OCI-LY3 (cell line): ENCODE measurements at regions not wholly inside any gene's neighbourhood (a gene's known extent, or its start where the extent isn't known, plus 50 kb on each side); places are given as distances from the start of the nearest gene placed in this dataset.
"Not testable (repeated sequence)": the region's sequence is repeated elsewhere in the genome, so short reads cannot be mapped to it uniquely, and the experiment has no call there.

Source experiments
- H2AFZ ChIP-seq: fragments of 200-600, 300-600 bp; shearing (Covaris generic); 2 replicates; pipeline ENCODE4 v1.6.0; 2014; ENCODE audit warnings: antibody characterized with exemption, low read depth, low read length
- H3K27ac ChIP-seq: fragments of 200-600, 300-600 bp; sonication (generic); 2 replicates; pipeline ENCODE4 v1.5.1; 2014; ENCODE audit warnings: mild to moderate bottlenecking, low read length, moderate library complexity, mixed read lengths
- H3K27me3 ChIP-seq: fragments of 200-600, 300-600 bp; sonication (generic); 2 replicates; pipeline ENCODE4 v1.6.1; 2014; ENCODE audit warnings: low read depth, low read length, mixed read lengths
- H3K36me3 ChIP-seq: fragments of 200-600, 300-600 bp; sonication (generic); replicated peaks from 2 replicates; pipeline ENCODE3; 2014; ENCODE audit warnings: low read depth, low read length, mixed read lengths
- H3K4me1 ChIP-seq: fragments of 300-600, 200-600 bp; sonication (generic); 2 replicates; pipeline ENCODE4 v1.6.1; 2014; ENCODE audit warnings: low read length, mixed read lengths
- H3K4me2 ChIP-seq: fragments of 200-600, 300-600 bp; sonication (generic); 2 replicates; pipeline ENCODE4 v1.6.1; 2014; ENCODE audit warnings: low read length, mixed read lengths
- H3K4me3 ChIP-seq: fragments of 300-600, 200-600 bp; sonication (generic); 2 replicates; pipeline ENCODE4 v1.5.1; 2014; ENCODE audit warnings: antibody characterized with exemption, mild to moderate bottlenecking, low read length, moderate library complexity
- H3K79me2 ChIP-seq: fragments of 300-600, 200-600 bp; shearing (Covaris generic); 2 replicates; pipeline ENCODE4 v1.6.1; 2014; ENCODE audit warnings: mild to moderate bottlenecking, low read length, mixed read lengths
- H3K9ac ChIP-seq: fragments of 300-600, 200-600 bp; shearing (Covaris generic); 2 replicates; pipeline ENCODE4 v1.6.0; 2014; ENCODE audit warnings: mild to moderate bottlenecking, low read length, moderate library complexity
- H3K9me3 ChIP-seq: fragments of 200-600, 300-600 bp; shearing (Covaris generic); 2 replicates; pipeline ENCODE4 v1.6.1; 2014; ENCODE audit warnings: low read length, mixed read lengths; ENCODE audit not compliant: insufficient read depth
- H4K20me1 ChIP-seq: fragments of 200-600, 300-600 bp; sonication (generic); 2 replicates; pipeline ENCODE4 v1.6.1; 2016; ENCODE audit warnings: low read length, mixed read lengths; ENCODE audit not compliant: insufficient read depth
- CTCF ChIP-seq: fragments of 200-600, 300-600 bp; sonication (generic); IDR thresholded peaks from 2 replicates; pipeline ENCODE4 v1.5.1; 2014; ENCODE audit warnings: antibody characterized with exemption, low read length, low read depth
- EZH2phosphoT487 ChIP-seq: fragments of 200-600 bp; shearing (Covaris generic); IDR thresholded peaks from 2 replicates; pipeline ENCODE4 v1.6.1; 2018; ENCODE audit warnings: antibody characterized with exemption, mixed run types, low read depth

GRCh38 chr14:105711841-105712460 lies 185.6 kb downstream of the TMEM121 start:
- Histone ChIP-seq H3K4me2 (no peak overlapping the region), H3K4me1 (peaks cover 3% of the 10 kb centered on the region), H4K20me1 (no peaks in the 10 kb centered on the region), H3K36me3 (no peaks in the 10 kb centered on the region), H3K9ac (no peak overlapping the region), H3K27me3 (no peaks in the 10 kb centered on the region), H3K4me3 (no peak overlapping the region), H3K27ac (no peak overlapping the region), H2AFZ (no peak overlapping the region), H3K9me3 (no peaks in the 10 kb centered on the region), H3K79me2 (no peaks in the 10 kb centered on the region)
- TF ChIP-seq CTCF (no peak), EZH2phosphoT487 (no peak)

- not testable (repeated sequence) for H3K27me3 ChIP-seq, H3K79me2 ChIP-seq, H3K9me3 ChIP-seq, H3K4me1 ChIP-seq, H3K36me3 ChIP-seq, H4K20me1 ChIP-seq, H3K9ac ChIP-seq, H3K4me2 ChIP-seq, H2AFZ ChIP-seq, H3K4me3 ChIP-seq, H3K27ac ChIP-seq
Measured at GRCh38 chr14:105712670-105713069, 186.3 kb downstream of the TMEM121 start.

GRCh38 chr14:105713160-105713559 lies 186.8 kb downstream of the TMEM121 start:
- not testable (repeated sequence) for H3K27me3 ChIP-seq

DNA sequence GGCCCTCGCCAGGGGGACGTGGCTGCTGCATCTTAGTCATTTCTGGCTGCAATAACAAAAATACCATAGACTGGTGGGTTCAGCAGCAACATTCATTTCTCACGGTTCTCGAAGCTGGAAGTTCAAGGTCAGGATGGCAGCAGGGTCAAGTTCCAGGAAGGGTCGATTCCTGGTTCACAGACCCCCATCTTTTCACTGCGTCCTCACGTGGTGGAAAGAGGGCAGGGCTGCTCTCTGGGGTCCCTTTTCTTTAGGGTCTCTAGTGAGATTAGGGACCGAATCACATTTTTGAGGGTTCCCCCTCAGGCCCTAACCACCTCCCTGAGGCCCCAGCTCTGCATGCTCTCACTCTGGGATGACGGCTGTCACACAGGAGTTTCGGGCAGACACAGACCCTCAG lies 187.5 kb downstream of the TMEM121 start:
- not testable (repeated sequence) for H3K27me3 ChIP-seq, H2AFZ ChIP-seq, H3K79me2 ChIP-seq, H3K4me3 ChIP-seq, H3K36me3 ChIP-seq, H3K4me1 ChIP-seq, H3K9me3 ChIP-seq, H4K20me1 ChIP-seq, H3K27ac ChIP-seq, H3K4me2 ChIP-seq, H3K9ac ChIP-seq

More at GRCh38 chr14:105713160-105713559, 186.8 kb downstream of the TMEM121 start:
- H3K9ac ChIP-seq, H3K9me3 ChIP-seq, H3K79me2 ChIP-seq, H2AFZ ChIP-seq, H3K36me3 ChIP-seq, H3K27ac ChIP-seq, H4K20me1 ChIP-seq, H3K4me3 ChIP-seq, H3K4me1 ChIP-seq, H3K4me2 ChIP-seq: not testable (repeated sequence)

GRCh38 chr14:105718787-105719186 lies 192.4 kb downstream of the TMEM121 start:
- not testable (repeated sequence) for H3K9me3 ChIP-seq, H2AFZ ChIP-seq, H4K20me1 ChIP-seq, H3K4me3 ChIP-seq, H3K27ac ChIP-seq, H3K36me3 ChIP-seq, H3K4me2 ChIP-seq, H3K27me3 ChIP-seq, H3K4me1 ChIP-seq, H3K79me2 ChIP-seq, H3K9ac ChIP-seq

DNA sequence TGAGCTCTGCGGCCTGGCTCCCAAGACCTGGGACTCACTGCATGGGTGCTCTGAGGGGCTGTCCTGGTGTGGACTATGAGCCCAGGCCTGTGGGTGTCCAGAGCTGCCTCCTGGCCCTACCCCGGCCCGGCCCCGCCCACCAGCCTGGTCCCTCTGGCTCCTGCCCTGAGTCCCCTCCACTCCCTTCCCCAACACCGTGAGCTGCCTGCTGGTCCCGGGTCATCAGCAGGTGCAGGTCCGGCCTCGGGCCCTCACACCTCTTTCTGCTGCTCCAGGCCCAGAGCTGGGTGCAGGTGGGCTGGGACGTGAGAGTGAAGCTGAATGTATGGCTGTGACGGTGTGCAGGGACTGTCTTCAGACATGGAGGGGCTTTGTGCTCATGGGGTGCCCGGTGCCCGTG lies 193.7 kb downstream of the TMEM121 start:
- H3K79me2 ChIP-seq, H3K27ac ChIP-seq, H2AFZ ChIP-seq, H4K20me1 ChIP-seq, H3K9ac ChIP-seq, H3K4me3 ChIP-seq, H3K36me3 ChIP-seq, H3K27me3 ChIP-seq, H3K4me1 ChIP-seq, H3K4me2 ChIP-seq, H3K9me3 ChIP-seq: not testable (repeated sequence)

GRCh38 chr14:105720852-105721601 lies 194.6 kb downstream of the TMEM121 start:
- H3K27ac ChIP-seq, H3K4me1 ChIP-seq, H4K20me1 ChIP-seq, H3K79me2 ChIP-seq, H3K4me3 ChIP-seq, H3K9ac ChIP-seq, H3K27me3 ChIP-seq, H3K9me3 ChIP-seq, H3K4me2 ChIP-seq, H2AFZ ChIP-seq, H3K36me3 ChIP-seq: not testable (repeated sequence)

DNA sequence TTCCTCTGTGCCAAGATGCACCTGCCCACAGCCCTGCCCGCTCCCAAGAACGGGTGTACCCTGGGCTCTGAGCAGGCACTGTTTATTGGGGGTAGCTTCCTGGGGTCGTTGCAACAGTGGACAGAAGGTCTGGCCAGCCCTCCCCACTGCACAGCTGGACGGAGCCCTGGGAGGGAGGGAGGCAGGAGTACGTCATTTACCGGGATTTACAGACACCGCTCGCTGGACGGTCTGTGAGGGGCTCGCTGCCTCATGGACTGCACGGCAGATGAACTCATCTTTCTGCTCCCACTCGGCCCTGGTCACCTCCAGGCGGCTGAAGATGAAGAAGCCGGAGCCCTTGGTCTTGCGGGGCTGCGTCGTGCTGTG lies 195.2 kb downstream of the TMEM121 start:
- H3K79me2 ChIP-seq: not testable (repeated sequence)

More for the DNA sequence above, 195.2 kb downstream of the TMEM121 start:
- not testable (repeated sequence) for H3K4me2 ChIP-seq, H2AFZ ChIP-seq, H3K4me1 ChIP-seq, H3K4me3 ChIP-seq, H3K27ac ChIP-seq, H3K9me3 ChIP-seq, H3K36me3 ChIP-seq, H4K20me1 ChIP-seq, H3K27me3 ChIP-seq, H3K9ac ChIP-seq
